Lower lobe of right lung (tissue), 2 donors: ENCODE measurements at regions not wholly inside any gene's neighbourhood (a gene's known extent, or its start where the extent isn't known, plus 50 kb on each side); places are given as distances from the start of the nearest gene placed in this dataset.
A peak's percentile ranks its signal among the peaks of the same experiment; 100 is the strongest.

Experiments
- ATAC-seq, 2 donors: fragments of 200-7000 bp; cut with Tn5 transposase; one replicate each; pipeline ENCODE4 v1.9.1; 2020 to 2022; ENCODE audit warnings: mild to moderate bottlenecking in 2 of 2, moderate library complexity in 2 of 2
- DNase-seq: peaks from one replicate; pipeline ENCODE4 v3.0.0-alpha.2; 2020
- H3K27ac ChIP-seq: fragments of 200-600 bp; one replicate; pipeline ENCODE4 v1.8.0; 2022
- H3K27me3 ChIP-seq: fragments of 200-600 bp; one replicate; pipeline ENCODE4 v1.8.0; 2022; ENCODE audit warnings: low read depth
- H3K36me3 ChIP-seq: fragments of 200-600 bp; one replicate; pipeline ENCODE4 v1.8.0; 2022; ENCODE audit warnings: mild to moderate bottlenecking
- H3K4me1 ChIP-seq: fragments of 200-600 bp; one replicate; pipeline ENCODE4 v1.8.0; 2022
- H3K4me3 ChIP-seq: fragments of 200-600 bp; one replicate; pipeline ENCODE4 v1.8.0; 2022; ENCODE audit warnings: mild to moderate bottlenecking
- H3K9me3 ChIP-seq: fragments of 200-600 bp; one replicate; pipeline ENCODE4 v1.8.0; 2022
- intact Hi-C: fragments of 100-400 bp; cut with DNase I; formaldehyde crosslinking; loops from one replicate; pipeline ENCODE4 v1.11.0; 2022
- TF ChIP-seq, protein P1 (sequence below): fragments of 200-600 bp; IDR thresholded peaks from one replicate; pipeline ENCODE4 v1.8.0; 2022; ENCODE audit warnings: antibody characterized with exemption, mild to moderate bottlenecking
- donor health status: DM: no; HTN: yes; CAD: no; lungs with severe emphysema.

DNA sequence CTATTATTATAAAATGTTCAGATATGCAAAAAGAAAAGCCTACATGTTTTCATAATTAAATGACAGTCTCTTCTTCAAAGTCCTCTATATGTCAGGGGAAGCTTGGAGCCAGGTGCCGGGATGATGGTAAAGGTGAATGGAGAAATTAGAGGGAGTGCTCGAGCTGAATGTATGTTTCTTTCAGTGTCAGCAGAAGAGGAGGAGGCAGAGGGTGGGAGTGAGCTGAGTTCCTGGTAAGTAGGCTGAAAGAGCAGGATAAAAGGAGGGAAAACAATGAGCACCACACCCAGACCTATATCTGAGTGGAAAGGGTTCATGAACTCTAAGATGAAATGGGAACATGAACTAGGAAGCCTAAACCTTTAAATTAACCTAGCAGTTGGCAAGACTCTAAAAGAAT, 307.6 kb upstream of the NBEA start:
- no peak overlapping the region for H3K4me3 ChIP-seq
- no peaks in the 10 kb centered on the region for H3K27me3 ChIP-seq
- H3K36me3 ChIP-seq, result no peaks in the 10 kb centered on the region
- H3K9me3 ChIP-seq, result no peaks in the 10 kb centered on the region
- DNase-seq (no peak), ATAC-seq (no peak)
- H3K27ac ChIP-seq, result no peak overlapping the region
- TF ChIP-seq, protein P1, sequence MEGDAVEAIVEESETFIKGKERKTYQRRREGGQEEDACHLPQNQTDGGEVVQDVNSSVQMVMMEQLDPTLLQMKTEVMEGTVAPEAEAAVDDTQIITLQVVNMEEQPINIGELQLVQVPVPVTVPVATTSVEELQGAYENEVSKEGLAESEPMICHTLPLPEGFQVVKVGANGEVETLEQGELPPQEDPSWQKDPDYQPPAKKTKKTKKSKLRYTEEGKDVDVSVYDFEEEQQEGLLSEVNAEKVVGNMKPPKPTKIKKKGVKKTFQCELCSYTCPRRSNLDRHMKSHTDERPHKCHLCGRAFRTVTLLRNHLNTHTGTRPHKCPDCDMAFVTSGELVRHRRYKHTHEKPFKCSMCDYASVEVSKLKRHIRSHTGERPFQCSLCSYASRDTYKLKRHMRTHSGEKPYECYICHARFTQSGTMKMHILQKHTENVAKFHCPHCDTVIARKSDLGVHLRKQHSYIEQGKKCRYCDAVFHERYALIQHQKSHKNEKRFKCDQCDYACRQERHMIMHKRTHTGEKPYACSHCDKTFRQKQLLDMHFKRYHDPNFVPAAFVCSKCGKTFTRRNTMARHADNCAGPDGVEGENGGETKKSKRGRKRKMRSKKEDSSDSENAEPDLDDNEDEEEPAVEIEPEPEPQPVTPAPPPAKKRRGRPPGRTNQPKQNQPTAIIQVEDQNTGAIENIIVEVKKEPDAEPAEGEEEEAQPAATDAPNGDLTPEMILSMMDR, result no peak
- intact Hi-C loops, result no loop called here
- H3K4me1 ChIP-seq, result no peaks in the 10 kb centered on the region

DNA sequence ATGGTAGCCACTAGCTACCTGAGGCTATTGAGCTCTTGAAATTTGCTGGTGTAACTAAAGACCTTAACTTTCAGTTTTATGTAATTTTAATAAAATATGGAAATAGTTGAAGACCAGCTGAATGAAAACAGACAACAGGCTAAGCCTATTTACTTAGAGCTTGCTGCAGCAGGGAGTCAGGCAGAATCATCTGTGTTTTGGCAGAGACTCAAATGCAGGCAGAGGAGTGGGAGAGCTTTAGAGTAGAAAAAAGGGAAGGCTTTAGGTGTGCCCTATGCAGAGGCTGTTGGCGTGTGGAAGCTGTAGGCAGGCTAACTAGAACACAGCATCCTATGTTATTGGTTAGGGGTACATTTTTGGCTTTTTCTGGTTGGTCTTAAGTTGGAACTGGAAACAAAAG, 304.9 kb upstream of the NBEA start:
- no peaks in the 10 kb centered on the region for H3K27me3 ChIP-seq
- ATAC-seq, result no peak
- intact Hi-C loops, result no loop called here
- H3K4me3 ChIP-seq, result no peak overlapping the region
- no peak overlapping the region for H3K27ac ChIP-seq
- TF ChIP-seq, protein P1, result no peak
- no peaks in the 10 kb centered on the region for H3K36me3 ChIP-seq
- no peaks in the 10 kb centered on the region for H3K4me1 ChIP-seq
- H3K9me3 ChIP-seq, result no peaks in the 10 kb centered on the region
- DNase-seq, result no peak

DNA sequence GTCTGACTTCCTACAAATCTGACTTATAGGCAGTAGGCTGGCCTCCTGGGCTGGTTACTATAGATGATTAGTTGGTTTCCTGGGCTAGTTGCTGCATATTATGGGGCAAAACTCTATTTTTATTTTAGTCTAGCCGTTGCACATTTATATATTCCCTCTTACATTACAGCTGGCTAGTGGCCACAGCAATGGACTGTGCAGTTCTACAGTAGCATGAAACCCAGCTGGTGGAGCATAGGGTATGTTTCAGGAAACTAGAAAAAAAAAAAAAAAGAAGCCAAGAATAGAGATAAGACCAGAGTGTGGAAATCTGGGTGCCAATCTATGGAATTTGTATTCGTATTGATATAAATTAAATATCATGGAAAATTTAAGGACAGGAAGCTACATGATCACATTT, 304.4 kb upstream of the NBEA start:
- no peak for DNase-seq
- H3K36me3 ChIP-seq, result no peaks in the 10 kb centered on the region
- H3K4me1 ChIP-seq, result no peaks in the 10 kb centered on the region
- H3K27me3 ChIP-seq, result no peaks in the 10 kb centered on the region
- ATAC-seq, result no peak
- intact Hi-C loops, result no loop called here
- H3K27ac ChIP-seq, result no peak overlapping the region
- TF ChIP-seq, protein P1, result no peak
- H3K9me3 ChIP-seq, result no peaks in the 10 kb centered on the region
- no peak overlapping the region for H3K4me3 ChIP-seq

DNA sequence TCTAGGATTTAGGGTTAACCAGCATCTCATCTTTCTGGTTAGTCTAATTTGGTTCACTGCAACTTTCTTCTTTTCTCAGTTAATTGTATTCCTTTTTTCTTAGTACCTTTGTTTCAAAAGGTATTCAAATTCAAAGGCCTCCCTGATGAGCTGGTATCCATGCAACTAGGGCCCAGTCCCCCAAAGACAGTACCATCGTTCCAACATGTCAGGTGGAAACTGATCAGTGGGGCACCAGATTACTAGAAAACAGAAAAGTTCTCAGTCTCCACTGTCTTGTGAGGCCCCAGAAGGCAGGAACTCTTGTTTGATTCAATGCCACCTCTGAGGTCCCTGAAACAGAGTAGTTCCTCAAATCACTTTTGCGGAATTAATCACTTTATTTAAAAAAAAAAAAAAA, 303.2 kb upstream of the NBEA start:
- Histone ChIP-seq H3K36me3 (no peaks in the 10 kb centered on the region), H3K27me3 (no peaks in the 10 kb centered on the region), H3K9me3 (no peaks in the 10 kb centered on the region), H3K4me1 (no peaks in the 10 kb centered on the region), H3K27ac (no peak overlapping the region), H3K4me3 (no peak overlapping the region)
- TF ChIP-seq, protein P1, result no peak
- DNase-seq (no peak), ATAC-seq (no peak)
- intact Hi-C loops, result no loop called here

DNA sequence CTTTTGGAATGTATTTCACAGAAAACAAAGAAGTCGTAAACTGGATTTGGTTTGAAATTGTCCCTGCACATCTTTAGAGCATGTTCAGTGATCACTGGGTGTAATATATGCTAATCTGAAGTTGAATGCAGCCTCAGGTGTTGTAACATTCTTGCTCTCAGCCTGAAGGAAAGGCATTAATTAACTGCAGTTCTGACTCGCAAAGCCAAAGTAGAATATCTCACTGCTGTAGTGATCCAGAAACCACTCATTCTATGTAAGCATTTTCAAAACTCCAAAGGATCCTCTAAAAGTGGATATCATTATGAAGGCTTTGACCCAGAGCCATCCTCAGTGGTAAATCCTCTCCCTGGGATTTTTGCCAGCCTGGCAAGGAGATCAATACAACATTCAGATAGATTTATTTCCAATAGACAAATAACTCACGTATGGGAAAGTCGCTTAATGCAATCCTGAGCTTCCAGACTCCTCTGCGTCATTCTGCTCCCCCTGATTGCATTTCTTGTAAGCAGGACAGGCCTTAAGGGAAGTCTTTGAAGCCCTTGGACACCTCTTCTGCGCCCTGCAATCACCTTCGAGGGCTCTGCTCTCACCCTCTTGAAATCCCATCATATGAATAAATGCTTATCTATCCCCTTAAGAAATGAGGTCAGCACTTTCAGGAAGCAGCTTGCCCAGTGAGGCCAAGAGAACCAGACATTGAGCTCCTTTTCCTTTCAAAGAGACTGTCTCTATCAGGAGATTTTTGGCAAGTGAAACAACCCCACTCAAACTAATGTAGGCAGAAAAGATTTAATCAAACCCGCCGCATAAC, 301.7 kb upstream of the NBEA start:
- Histone ChIP-seq H3K27ac (no peak overlapping the region), H3K4me1 (no peaks in the 10 kb centered on the region), H3K9me3 (no peaks in the 10 kb centered on the region), H3K36me3 (no peaks in the 10 kb centered on the region), H3K27me3 (no peaks in the 10 kb centered on the region), H3K4me3 (no peak overlapping the region)
- no peak for DNase-seq
- TF ChIP-seq, protein P1, result no peak
- peak; percentile 82 to 95 for ATAC-seq
- intact Hi-C loops, result no loop called here
